Astrocyte (in vitro differentiated cells and primary cell): ENCODE measurements at regions not wholly inside any gene's neighbourhood (a gene's known extent, or its start where the extent isn't known, plus 50 kb on each side); places are given as distances from the start of the nearest gene placed in this dataset.

Source experiments
- DNase-seq: peaks from one replicate; pipeline ENCODE4 v3.0.0-alpha.2; 2010; ENCODE audit warnings: low read depth
- FAIRE-seq: peaks from 2 replicates; lab custom pipeline; 2011; peaks lifted over from hg19 to GRCh38; lab: Jason Lieb, UNC
- H2AFZ ChIP-seq: 2 replicates; pipeline ENCODE4 v1.6.0; 2012; ENCODE audit warnings: low read depth, low read length, inconsistent platforms
- H3K27ac ChIP-seq: 2 replicates; pipeline ENCODE4 v1.5.1; 2011; ENCODE audit warnings: low read depth, low read length, inconsistent platforms
- H3K27me3 ChIP-seq: 2 replicates; pipeline ENCODE4 v1.6.0; 2011; ENCODE audit warnings: low read length, inconsistent platforms; ENCODE audit not compliant: insufficient read depth
- H3K36me3 ChIP-seq: 2 replicates; pipeline ENCODE4 v1.5.1; 2011; ENCODE audit warnings: low read length, inconsistent platforms; ENCODE audit not compliant: insufficient read depth
- H3K4me1 ChIP-seq: 2 replicates; pipeline ENCODE4 v1.5.1; 2011; ENCODE audit warnings: low read length, inconsistent platforms; ENCODE audit not compliant: insufficient read depth
- H3K4me2 ChIP-seq: 2 replicates; pipeline ENCODE4 v1.6.0; 2012; ENCODE audit warnings: low read length, inconsistent platforms
- H3K4me3 ChIP-seq: 2 replicates; pipeline ENCODE4 v1.5.1; 2011; ENCODE audit warnings: low read depth, mild to moderate bottlenecking, low read length, inconsistent platforms; ENCODE audit not compliant: insufficient read depth
- H3K79me2 ChIP-seq: 2 replicates; pipeline ENCODE4 v1.6.0; 2012; ENCODE audit warnings: mild to moderate bottlenecking, low read length, inconsistent platforms; ENCODE audit not compliant: insufficient read depth
- H3K9ac ChIP-seq: 2 replicates; pipeline ENCODE4 v1.6.0; 2012; ENCODE audit warnings: mild to moderate bottlenecking, low read length, inconsistent platforms
- H3K9me3 ChIP-seq: 2 replicates; pipeline ENCODE4 v1.5.1; 2012; ENCODE audit warnings: low read depth, mild to moderate bottlenecking, low read length, inconsistent platforms; ENCODE audit not compliant: insufficient read depth
- H4K20me1 ChIP-seq: 2 replicates; pipeline ENCODE4 v1.6.0; 2012; ENCODE audit warnings: low read length, inconsistent platforms; ENCODE audit not compliant: insufficient read depth
- H3K27ac Mint-ChIP-seq: one replicate; pipeline ENCODE4 v1.8.0; 2021; ENCODE audit warnings: mild to moderate bottlenecking, mixed read lengths; ENCODE audit not compliant: unreplicated experiment
- H3K27me3 Mint-ChIP-seq: one replicate; pipeline ENCODE4 v1.8.0; 2021; ENCODE audit warnings: low read depth, mixed read lengths; ENCODE audit not compliant: unreplicated experiment
- H3K36me3 Mint-ChIP-seq: one replicate; pipeline ENCODE4 v1.8.0; 2021; ENCODE audit warnings: low read depth, mixed read lengths; ENCODE audit not compliant: unreplicated experiment
- H3K4me1 Mint-ChIP-seq: one replicate; pipeline ENCODE4 v1.8.0; 2021; ENCODE audit warnings: low read depth, mixed read lengths; ENCODE audit not compliant: unreplicated experiment
- H3K4me3 Mint-ChIP-seq: one replicate; pipeline ENCODE4 v1.8.0; 2021; ENCODE audit warnings: mild to moderate bottlenecking, moderate library complexity, mixed read lengths; ENCODE audit not compliant: unreplicated experiment
- H3K9me3 Mint-ChIP-seq: one replicate; pipeline ENCODE4 v1.8.0; 2021; ENCODE audit warnings: mild to moderate bottlenecking, mixed read lengths; ENCODE audit not compliant: unreplicated experiment
- CTCF ChIP-seq: IDR thresholded peaks from 2 replicates; pipeline ENCODE4 v1.5.1; 2011; ENCODE audit warnings: low read depth, mild to moderate bottlenecking, inconsistent platforms, low read length, moderate library complexity; ENCODE audit not compliant: insufficient read depth
- EZH2 ChIP-seq: IDR thresholded peaks from 2 replicates; pipeline ENCODE4 v1.6.1; 2012; ENCODE audit warnings: mild to moderate bottlenecking, low read length, inconsistent platforms; ENCODE audit not compliant: insufficient read depth

GRCh38 chr2:176518823-176519222 is 249.6 kb downstream of the MTX2 start:
- H3K4me1 Mint-ChIP-seq: peaks cover 3% of the 10 kb centered on the region
- no peak overlapping the region for H3K4me3 Mint-ChIP-seq
- Histone ChIP-seq H2AFZ (no peak overlapping the region), H3K4me2 (no peak overlapping the region), H4K20me1 (no peaks in the 10 kb centered on the region), H3K4me1 (no peaks in the 10 kb centered on the region), H3K27ac (no peak overlapping the region), H3K36me3 (no peaks in the 10 kb centered on the region), H3K9ac (no peak overlapping the region), H3K27me3 (no peaks in the 10 kb centered on the region), H3K79me2 (no peaks in the 10 kb centered on the region), H3K4me3 (no peak overlapping the region), H3K9me3 (no peaks in the 10 kb centered on the region)
- no peak overlapping the region for H3K27ac Mint-ChIP-seq
- H3K27me3 Mint-ChIP-seq: peaks cover 9% of the 10 kb centered on the region
- no peaks in the 10 kb centered on the region for H3K36me3 Mint-ChIP-seq
- FAIRE-seq (no peak), DNase-seq (no peak)
- TF ChIP-seq EZH2: no peak
- TF ChIP-seq CTCF: no peak
- H3K9me3 Mint-ChIP-seq: no peaks in the 10 kb centered on the region

- no peak overlapping the region for H3K27ac Mint-ChIP-seq
- peaks cover 7% of the 10 kb centered on the region for H3K27me3 Mint-ChIP-seq
- no peak overlapping the region for H2AFZ ChIP-seq
These were observed 252.8 kb downstream of the MTX2 start for GRCh38 chr2:176521878-176522670.

More at GRCh38 chr2:176521878-176522670, 252.8 kb downstream of the MTX2 start:
- TF ChIP-seq CTCF (no peak), EZH2 (no peak)
- no peak overlapping the region for H3K4me2 ChIP-seq
- no peaks in the 10 kb centered on the region for H3K9me3 ChIP-seq
- FAIRE-seq (no peak), DNase-seq (no peak)
- Mint-ChIP-seq H3K4me1 (peaks cover 3% of the 10 kb centered on the region), H3K36me3 (no peaks in the 10 kb centered on the region), H3K9me3 (peaks cover 2% of the 10 kb centered on the region), H3K4me3 (no peak overlapping the region)
- H3K27me3 ChIP-seq: peaks cover 2% of the 10 kb centered on the region
- H3K79me2 ChIP-seq: no peaks in the 10 kb centered on the region
- no peaks in the 10 kb centered on the region for H3K36me3 ChIP-seq
- no peak overlapping the region for H3K4me3 ChIP-seq
- H4K20me1 ChIP-seq: no peaks in the 10 kb centered on the region
- H3K27ac ChIP-seq: no peak overlapping the region
- no peaks in the 10 kb centered on the region for H3K4me1 ChIP-seq
- no peak overlapping the region for H3K9ac ChIP-seq
